ENCODE measurements at regions not wholly inside any gene's neighbourhood (a gene's known extent, or its start where the extent isn't known, plus 50 kb on each side); places are given as distances from the start of the nearest gene placed in this dataset.
A peak's percentile ranks its signal among the peaks of the same experiment; 100 is the strongest.

DNA sequence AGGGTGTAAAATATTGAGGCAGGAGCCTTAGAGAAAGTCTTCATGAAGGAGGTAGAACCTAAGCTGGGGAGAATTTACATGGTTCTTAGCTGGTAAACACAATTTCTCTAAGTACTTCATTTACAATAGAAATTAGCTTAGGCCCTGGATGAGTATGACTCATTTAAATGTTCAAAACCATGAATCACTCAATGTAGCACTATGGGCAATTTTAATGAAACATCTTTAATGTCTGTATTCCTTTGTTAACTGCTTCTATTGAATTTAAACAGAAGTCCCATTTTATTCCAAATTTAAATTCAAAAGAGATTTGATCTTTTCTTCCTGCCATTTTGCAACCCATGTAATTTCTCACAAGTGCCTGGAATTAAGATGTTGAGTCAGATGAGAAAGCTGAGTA lies 252.1 kb downstream of the RFC3 start:
- in situ Hi-C loops (cut with HindIII; ENCODE audit: low pct_ligation_motif_present, low pct_unique_long_range_greater_than_20kb, low sequenced_read_pairs): no loop called here
- no peak for DNase-seq

DNA sequence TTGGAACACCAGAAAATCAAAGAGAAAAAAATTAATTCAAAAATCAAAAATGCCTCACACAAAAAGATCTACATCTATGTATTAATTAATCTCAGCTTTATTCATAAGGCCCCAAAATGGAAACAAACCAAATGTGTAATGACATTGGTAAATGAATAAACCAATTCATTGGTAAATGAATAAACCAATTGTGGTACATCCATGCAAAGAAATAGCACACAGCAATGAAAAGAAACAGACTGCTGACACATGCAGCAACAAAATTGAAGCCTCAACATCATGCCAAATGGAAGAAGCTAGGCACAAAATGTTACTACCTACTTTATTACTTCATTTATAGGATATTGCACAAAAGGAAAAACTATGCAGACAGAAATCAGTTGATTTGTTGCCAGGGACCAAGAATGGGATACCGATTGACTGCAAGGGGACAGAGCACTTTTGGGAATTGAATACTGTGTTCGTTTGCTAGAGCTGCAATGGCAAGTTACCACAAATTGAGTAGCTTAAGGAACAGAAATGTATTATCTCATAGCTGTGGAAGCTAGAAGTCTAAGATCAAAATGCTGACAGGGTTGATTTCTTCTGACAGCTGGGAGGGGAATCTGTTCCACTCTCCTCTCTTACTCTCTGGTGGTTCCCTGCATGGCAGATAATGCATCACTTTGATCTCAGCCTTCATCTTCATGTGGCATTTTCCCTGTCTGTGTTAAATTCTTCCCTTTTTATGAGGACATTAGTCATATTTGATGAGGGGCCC lies 252.8 kb downstream of the RFC3 start:
- DNase-seq: no peak
- in situ Hi-C loops (cut with HindIII; ENCODE audit: low pct_ligation_motif_present, low pct_unique_long_range_greater_than_20kb, low sequenced_read_pairs): no loop called here

DNA sequence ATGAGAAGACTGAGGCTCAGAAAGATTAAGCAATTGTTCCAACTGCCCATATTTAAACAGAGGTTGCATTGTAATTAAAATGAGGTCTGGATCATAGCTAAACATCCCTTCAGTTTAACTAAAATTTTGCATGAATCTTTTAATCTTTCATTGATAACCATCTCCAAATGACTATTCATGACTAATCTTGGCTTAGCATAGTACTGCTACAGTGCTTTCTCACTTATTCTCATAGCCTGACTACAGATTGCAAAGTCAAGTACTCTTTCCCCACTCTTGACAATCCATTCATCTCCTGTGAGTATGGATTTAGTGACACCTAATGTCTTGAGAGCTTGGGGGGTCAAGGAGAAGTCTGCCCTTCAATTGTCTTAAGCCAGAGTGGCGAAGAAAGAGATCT lies 258.4 kb downstream of the RFC3 start:
- in situ Hi-C loops (cut with HindIII; ENCODE audit: low pct_ligation_motif_present, low pct_unique_long_range_greater_than_20kb, low sequenced_read_pairs): no loop called here
- no peak for DNase-seq

DNA sequence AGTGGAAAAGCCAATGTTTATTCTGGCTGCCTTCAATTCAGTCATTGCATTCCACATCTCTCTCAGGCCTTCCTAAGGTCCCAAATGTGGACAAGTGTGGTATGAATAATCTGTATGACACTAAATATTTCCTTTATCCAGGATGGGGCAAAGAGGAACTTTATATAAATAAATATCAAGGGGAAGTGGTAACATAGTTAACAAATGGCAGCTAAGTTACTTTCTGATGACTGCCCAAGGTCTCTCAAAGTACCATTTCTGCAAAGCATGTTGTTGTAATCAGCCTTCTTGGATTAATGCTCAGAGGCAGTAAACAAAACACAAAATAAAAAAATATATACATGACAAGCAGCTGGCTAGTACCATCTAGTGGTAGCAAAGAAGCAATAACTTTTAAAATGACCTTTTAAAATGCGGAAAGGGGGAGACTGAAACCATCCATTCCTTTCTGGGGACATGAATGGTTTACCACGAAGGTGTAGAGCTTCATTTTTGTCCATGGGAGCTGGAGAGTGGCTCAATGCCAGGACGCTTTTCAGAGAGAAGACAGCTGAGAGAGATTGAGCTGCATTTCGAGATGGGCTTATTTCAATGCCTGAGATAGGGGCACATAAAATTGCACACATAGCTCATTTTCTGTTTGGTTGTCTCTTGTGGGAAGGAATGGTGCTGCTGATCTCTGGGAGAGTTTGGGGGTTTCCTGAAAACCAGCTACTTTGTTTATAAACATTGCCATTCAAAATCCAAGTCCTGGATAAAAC lies 259.2 kb downstream of the RFC3 start:
- in situ Hi-C loops (cut with HindIII; ENCODE audit: low pct_ligation_motif_present, low pct_unique_long_range_greater_than_20kb, low sequenced_read_pairs): no loop called here
- DNase-seq: peak; percentile 3

DNA sequence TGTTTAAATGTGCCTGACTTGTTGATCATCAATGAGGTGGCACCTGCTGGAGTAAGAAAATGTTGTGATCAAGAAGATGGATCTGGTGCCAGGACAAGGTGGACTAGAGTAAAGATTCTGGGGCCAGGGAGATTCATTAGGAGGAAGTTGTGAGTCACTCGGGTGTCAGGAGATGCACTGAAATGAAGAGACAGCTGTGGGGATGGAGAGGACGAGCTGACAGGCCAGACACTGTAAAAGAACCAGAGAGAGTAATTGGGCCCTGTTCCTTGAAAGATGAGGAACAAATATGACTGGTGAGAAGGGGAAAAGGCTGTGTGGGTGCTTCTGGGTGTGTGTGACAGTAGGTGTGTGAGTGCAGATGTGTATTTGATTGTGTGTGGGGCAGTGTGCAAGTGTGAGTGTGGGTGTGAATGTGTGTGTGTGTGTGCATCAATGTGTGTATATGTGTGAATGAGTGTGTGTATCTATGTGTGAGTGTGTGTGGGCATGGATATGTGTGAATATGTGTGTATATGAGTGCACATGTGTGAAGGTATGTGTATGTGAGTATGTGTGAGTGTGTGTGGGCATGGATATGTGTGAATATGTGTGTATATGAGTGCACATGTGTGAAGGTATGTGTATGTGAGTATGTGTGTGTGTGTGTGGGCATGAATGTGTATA lies 260.5 kb downstream of the RFC3 start:
- in situ Hi-C loops (cut with HindIII; ENCODE audit: low pct_ligation_motif_present, low pct_unique_long_range_greater_than_20kb, low sequenced_read_pairs): no loop called here

DNA sequence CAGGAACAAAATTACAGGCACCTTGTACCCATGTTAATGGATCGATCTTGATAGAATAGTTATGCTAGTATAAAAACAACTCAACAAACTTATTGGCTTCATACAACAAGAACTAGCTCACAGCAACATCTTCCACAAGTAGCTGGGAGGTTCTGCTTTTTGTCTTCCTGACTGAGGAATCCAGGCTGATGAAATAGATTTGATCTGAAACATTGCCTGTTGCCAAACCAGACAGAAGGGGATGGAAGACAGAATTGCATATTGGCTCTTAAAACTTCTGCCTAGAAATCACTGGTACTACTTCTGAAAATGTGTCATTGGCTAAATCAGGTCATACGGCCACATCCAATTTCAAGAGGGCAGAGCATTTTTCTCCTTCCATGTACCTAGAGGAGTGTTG lies 267.3 kb downstream of the RFC3 start:
- in situ Hi-C loops (cut with HindIII; ENCODE audit: low pct_ligation_motif_present, low pct_unique_long_range_greater_than_20kb, low sequenced_read_pairs): no loop called here
- DNase-seq: no peak

More for the DNA sequence above, 260.5 kb downstream of the RFC3 start:
- no peak for DNase-seq

DNA sequence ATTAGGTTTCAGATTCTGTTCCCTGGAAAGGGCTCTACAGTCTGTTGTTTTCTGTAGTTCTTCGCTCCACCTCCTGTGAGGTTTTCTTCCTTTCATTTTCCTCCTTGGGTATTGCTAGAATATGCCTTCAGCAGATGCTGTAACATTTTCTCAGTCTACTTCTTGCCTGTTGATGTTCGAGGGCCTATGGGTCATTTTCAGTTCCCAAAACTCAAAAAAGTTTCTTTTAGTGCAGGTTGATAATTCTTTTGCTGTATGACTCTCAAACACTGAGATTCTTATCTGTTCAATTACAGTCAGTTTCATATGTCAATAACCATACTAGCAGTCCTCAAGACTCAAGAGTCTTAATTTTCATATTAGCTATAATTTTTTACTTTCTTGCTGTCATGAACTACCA lies 268.3 kb downstream of the RFC3 start:
- in situ Hi-C loops (cut with HindIII; ENCODE audit: low pct_ligation_motif_present, low pct_unique_long_range_greater_than_20kb, low sequenced_read_pairs): no loop called here
- no peak for DNase-seq

DNA sequence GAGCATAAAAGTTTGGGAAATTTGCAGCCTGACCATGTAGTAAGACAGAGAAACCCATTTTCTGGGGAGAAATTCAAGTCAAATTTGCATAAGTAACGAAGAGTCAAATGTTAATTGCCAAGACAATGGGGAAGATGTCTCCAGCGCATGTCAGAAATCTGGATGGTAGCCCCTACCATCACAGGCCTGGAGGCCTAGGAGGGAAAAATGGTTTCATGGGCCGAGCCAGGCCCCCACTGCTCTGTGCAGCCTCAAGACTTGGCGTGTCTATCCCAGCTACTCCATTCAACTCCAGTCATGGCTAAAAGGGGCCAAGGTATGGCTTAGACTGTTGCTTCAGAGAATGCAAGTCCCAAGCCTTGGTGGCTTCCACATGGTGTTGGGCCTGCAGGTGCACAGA lies 269.8 kb downstream of the RFC3 start:
- no peak for DNase-seq
- in situ Hi-C loops (cut with HindIII; ENCODE audit: low pct_ligation_motif_present, low pct_unique_long_range_greater_than_20kb, low sequenced_read_pairs): no loop called here

DNA sequence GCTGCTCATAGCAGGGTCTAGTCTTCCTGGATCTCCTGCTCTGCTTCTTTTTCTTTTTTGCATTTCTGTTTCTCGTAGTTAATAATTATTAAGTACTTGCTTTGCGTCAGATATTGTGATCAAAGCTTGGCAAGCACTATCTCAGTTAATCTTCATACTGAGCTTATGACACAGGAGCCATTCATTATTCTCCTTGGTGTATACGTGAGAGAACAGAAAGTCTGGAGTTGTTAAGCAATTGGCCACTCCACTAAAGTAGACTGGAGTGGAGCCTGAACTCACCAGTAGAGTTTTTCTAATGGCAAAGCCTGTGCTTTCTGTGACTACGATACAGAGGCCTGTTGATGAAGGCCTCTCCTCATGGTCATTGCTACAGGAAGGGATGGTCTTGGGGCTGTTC lies 285.9 kb downstream of the RFC3 start:
- in situ Hi-C loops (cut with HindIII; ENCODE audit: low pct_ligation_motif_present, low pct_unique_long_range_greater_than_20kb, low sequenced_read_pairs): no loop called here
- no peak for DNase-seq

DNA sequence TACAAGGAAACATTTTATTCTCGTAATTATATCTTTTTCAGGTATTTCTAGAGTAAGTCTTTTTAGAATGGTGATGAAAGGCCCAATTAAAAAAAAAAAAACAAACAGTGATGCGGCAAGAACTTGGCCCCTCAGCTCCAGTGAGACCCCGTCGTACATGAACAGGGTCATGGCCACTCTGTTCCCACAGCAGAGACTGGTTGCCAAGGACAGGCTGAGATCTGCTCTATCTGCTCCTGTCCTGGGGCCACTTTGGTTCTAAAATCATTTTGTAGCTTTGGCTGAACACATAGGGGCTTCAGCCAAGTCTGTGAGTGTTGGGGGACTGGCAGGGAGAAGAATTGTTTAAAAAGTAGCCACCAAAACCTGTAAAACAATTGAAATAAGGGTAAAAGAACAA lies 286.9 kb downstream of the RFC3 start:
- DNase-seq: no peak
- in situ Hi-C loops (cut with HindIII; ENCODE audit: low pct_ligation_motif_present, low pct_unique_long_range_greater_than_20kb, low sequenced_read_pairs): no loop called here

DNA sequence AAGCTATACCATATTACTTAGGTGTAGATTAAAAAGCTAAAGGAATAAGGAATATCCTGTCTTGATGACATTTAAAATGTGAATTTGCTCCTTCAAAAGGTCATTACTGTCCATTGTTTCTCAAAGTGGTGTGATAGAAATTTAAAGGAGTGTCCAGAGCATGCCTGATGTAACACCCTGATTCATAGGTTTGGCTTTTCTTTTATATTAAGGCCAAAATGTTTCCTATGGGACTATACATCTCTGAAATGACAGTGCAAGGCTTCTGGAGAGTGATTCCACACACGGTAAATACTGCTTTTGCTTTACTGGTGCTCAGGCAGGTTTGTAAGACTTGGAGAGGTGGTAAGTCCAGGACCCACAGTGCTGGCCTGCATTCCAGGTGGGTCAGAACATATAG lies 289.9 kb downstream of the RFC3 start:
- in situ Hi-C loops (cut with HindIII; ENCODE audit: low pct_ligation_motif_present, low pct_unique_long_range_greater_than_20kb, low sequenced_read_pairs): no loop called here
- no peak for DNase-seq

DNA sequence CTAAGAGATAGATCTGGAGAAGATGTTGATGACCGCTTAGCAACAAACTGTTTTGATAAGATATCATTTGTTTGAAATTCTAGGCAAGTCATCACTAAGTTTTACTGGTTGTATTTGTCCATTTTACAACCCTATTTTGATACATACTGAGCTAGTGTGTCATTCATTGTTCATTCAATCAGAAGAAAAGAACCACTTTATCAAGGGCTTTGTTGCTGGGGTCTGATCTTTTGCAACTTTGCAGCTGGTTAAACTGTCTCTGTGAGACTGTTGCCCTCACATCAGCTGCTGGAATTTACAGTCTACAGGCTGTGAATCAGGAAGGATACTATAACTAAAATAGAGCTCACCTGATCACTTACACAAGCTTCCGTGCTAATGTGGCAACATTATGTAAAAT lies 290.5 kb downstream of the RFC3 start:
- in situ Hi-C loops (cut with HindIII; ENCODE audit: low pct_ligation_motif_present, low pct_unique_long_range_greater_than_20kb, low sequenced_read_pairs): no loop called here

DNA sequence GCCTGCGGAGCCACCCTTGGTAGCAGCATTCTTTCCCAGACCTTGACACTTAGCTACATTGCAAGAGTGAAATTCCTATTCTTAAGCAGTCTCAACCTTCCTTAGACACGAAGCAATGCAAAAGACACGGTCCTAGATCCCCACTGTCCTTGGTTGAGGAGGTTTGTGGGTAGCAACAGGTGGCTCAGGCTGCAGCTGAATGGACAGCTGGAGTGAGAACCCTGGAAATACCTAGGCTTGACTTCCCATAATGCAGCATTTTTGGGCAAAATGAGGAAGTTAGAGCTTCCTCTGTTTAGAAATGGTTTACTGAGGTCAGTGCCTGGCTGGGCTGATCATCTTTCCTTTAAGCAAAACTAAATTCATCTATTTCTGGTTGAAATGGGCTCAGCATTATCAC lies 296.6 kb downstream of the RFC3 start:
- in situ Hi-C loops (cut with HindIII; ENCODE audit: low pct_ligation_motif_present, low pct_unique_long_range_greater_than_20kb, low sequenced_read_pairs): no loop called here
- no peak for DNase-seq

More for the DNA sequence above, 290.5 kb downstream of the RFC3 start:
- DNase-seq: no peak

DNA sequence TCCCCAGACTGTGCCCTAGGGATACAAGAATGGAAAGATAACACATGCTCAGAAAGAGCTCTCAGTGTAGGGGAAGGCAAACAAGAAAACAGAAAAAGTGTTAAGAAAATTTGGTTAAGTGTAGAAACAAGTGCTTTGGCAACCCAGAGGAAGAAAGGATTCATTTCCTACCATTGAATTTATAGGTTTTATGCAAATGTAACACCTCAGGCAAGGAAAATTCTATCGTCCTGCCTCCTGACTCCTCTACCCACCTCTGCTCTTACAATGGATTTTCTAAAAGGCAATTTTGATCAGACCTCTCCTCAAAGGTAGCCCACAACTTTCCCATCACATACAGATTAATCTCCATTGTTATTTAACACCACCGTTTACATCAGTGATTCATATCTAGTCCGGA lies 298.7 kb downstream of the RFC3 start:
- DNase-seq: no peak

DNA sequence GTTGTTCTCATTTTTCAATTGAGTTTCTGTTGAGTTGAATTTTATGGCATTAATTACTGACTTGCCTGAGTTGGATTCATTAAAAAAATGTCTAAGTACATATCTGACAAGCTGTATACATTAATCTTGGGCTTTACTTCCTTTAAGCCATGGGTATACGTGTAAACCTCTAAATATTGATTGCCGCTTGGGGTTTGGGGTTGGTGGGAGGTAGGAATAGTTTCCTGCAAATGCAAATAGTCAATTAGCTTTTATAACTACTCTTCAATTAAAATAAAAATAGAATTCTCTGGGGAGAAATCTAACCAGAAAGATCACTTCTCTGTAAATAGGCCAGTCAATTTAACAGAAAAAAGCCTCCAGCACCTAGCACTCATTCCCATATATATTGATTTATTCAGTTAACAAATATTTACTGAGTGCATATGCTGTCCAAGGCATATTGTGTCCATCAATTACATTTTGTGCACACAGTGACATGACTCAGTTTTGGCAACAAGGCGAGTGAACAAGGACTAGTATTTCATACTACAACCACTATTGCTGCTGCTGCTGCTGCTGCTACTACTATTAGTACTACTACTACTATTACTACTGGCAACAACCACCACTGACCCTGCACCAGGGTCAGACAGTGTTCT lies 306.8 kb downstream of the RFC3 start:
- in situ Hi-C loops (cut with HindIII; ENCODE audit: low pct_ligation_motif_present, low pct_unique_long_range_greater_than_20kb, low sequenced_read_pairs): no loop called here
- DNase-seq: no peak

More for the DNA sequence above, 298.7 kb downstream of the RFC3 start:
- in situ Hi-C loops (cut with HindIII; ENCODE audit: low pct_ligation_motif_present, low pct_unique_long_range_greater_than_20kb, low sequenced_read_pairs): no loop called here

DNA sequence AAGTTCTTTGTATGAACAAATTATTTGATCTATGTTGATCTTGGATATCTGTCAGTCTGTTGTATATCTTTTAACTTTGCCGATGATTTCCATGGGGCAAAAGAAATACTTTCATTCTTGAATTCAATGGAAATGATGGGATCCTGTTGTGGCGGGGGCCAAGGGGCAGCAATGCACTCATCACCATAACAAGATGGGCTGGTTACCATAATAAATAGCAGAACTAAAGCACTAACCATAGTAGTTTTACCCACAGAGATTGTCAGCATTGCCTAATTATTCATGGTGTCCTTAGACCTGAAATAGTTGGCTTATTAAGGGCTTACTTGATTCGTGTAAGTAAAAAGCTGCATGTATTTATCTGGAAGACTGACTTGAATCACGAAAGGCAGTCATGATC lies 309.6 kb downstream of the RFC3 start:
- no peak for DNase-seq
- in situ Hi-C loops (cut with HindIII; ENCODE audit: low pct_ligation_motif_present, low pct_unique_long_range_greater_than_20kb, low sequenced_read_pairs): no loop called here

DNA sequence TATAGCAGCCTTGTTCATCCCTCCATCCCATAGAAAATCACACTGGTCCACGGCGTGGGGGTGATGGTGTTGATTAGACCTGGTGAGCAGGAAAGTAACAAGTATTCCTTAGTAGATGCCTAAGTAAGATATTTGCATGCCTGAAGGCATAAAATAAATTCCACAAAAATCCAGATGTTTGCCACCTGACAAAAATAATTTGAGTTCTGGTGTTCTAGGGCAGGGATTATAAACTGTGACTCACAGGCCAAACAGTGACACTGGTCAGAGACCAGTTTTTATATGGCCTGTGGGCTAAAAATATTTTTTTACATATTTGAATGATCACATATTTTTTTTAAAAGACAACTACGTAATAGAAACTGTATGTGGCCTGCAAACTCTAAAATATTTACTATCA lies 310.7 kb downstream of the RFC3 start:
- DNase-seq: no peak
- in situ Hi-C loops (cut with HindIII; ENCODE audit: low pct_ligation_motif_present, low pct_unique_long_range_greater_than_20kb, low sequenced_read_pairs): no loop called here

DNA sequence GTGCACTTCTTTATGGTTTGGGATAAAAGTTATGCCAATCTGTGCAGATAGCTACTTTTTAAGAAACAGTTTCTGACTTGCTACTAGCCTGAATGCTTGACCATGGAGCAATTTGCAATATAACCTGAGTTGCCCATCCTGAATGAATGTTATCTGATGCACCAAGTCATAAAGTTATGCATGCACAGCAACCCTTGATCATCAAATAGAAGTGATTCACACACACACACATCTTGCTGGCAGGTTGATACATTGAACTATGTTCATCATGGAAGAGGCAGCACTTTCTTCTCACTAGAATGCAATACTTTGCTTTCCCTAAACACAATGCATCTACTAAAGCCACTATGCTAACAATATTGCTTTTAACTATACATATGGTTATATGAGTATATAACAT lies 311.5 kb downstream of the RFC3 start:
- in situ Hi-C loops (cut with HindIII; ENCODE audit: low pct_ligation_motif_present, low pct_unique_long_range_greater_than_20kb, low sequenced_read_pairs): no loop called here
- no peak for DNase-seq

DNA sequence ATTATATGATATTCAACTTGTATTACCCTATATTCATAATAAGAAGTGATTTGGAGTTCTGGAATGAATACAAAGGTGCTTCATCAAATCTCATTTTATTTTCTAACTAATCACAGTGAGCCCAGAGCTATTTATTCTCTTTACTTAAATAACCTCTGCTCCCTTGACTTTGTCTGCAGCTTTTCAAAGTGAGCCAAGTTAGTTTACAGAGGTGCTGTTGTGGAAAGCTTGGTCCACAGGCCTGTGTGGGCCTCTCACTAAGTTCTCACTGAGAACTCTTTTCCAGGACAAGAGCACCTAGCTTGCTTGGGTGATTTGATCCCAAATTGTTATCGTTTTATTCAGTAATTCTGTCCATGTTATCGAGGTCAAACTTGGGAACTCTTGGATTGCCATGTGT lies 319.3 kb downstream of the RFC3 start:
- no peak for DNase-seq
- in situ Hi-C loops (cut with HindIII; ENCODE audit: low pct_ligation_motif_present, low pct_unique_long_range_greater_than_20kb, low sequenced_read_pairs): no loop called here
